Pancreas (tissue), 10 donors: ENCODE measurements at regions not wholly inside any gene's neighbourhood (a gene's known extent, or its start where the extent isn't known, plus 50 kb on each side); places are given as distances from the start of the nearest gene placed in this dataset.
A peak's percentile ranks its signal among the peaks of the same experiment; 100 is the strongest.

Source experiments
- ATAC-seq, 4 donors: fragments of 200-7000 bp; cut with Tn5 transposase; one replicate each; pipeline versions ENCODE4 v1.8.0 to v1.9.1; 2020; ENCODE audit warnings: mild to moderate bottlenecking in 4 of 4, moderate library complexity in 4 of 4
- DNase-seq, 6 donors: peaks; one replicate each; pipeline ENCODE4 v3.0.0-alpha.2; 2020
- FAIRE-seq: peaks from 2 replicates; lab custom pipeline; 2012; peaks lifted over from hg19 to GRCh38; lab: Jason Lieb, UNC
- H3K27ac ChIP-seq, 4 donors: fragments of 200-600 bp; sonication (generic); 1 replicate in 3 of 4; 2 replicates in 1 of 4; pipeline versions ENCODE4 v1.5.0 to v1.8.0; 2020
- H3K27me3 ChIP-seq, 4 donors: fragments of 200-600 bp; one replicate each; pipeline ENCODE4 v1.8.0; 2021
- H3K36me3 ChIP-seq, 3 donors: fragments of 200-600 bp; sonication (generic) in 1 of 3; one replicate each; pipeline versions ENCODE4 v1.5.0 to v1.8.0; 2020 to 2021
- H3K4me1 ChIP-seq, 3 donors: fragments of 200-600 bp; one replicate each; pipeline ENCODE4 v1.8.0; 2021
- H3K4me3 ChIP-seq, 4 donors: fragments of 200-600 bp; sonication (generic) in 2 of 4; one replicate each; pipeline versions ENCODE4 v1.5.0 to v1.8.0; 2020 to 2021
- H3K9me3 ChIP-seq, 4 donors: fragments of 200-600 bp; one replicate each; pipeline ENCODE4 v1.8.0; 2021
- CTCF ChIP-seq, 4 donors: fragments of 200-600 bp; sonication (generic) in 3 of 4; IDR thresholded peaks; one replicate each; pipeline versions ENCODE4 v1.5.0 to v1.8.0; 2021; ENCODE audit warnings: antibody characterized with exemption in 4 of 4
- WGBS, 2 donors: extraction: QIAGEN DNeasy Blood & Tissue Kit; methylation state at CpG; one replicate each; pipeline ENCODE4 v1.1.7; 2013; 5-methylcytosine and 5-hydroxymethylcytosine counted together
- intact Hi-C, 3 donors: fragments of 100-400 bp; cut with DNase I; formaldehyde crosslinking; loops; one replicate each; pipeline versions ENCODE4 v1.11.1 to v1.14.2; 2022
- donor health status: healthy with polysubstance abuse.
- donor health status: DM: no; HTN: no; CAD: no; lungs with moderate emphysema.
- donor health status: DM: no; HTN: no; CAD: no.
- donor health status: control.
- donor health status: control.
- donor health status: Bipolar disorder and iron deficiency.
- donor health status: DM: yes; HTN: yes; CAD: no.
- donor health status: DM: no; HTN: no; CAD: no.
- donor health status: DM: no; HTN: no; CAD: no.
- donor health status: DM: yes; HTN: yes; CAD: no.

- TF ChIP-seq CTCF (IDR thresholded peaks at IDR 0.05), result no peak
- intact Hi-C loops, result no loop called here
- no peaks in the 10 kb centered on the region for H3K9me3 ChIP-seq
- FAIRE-seq (no peak), ATAC-seq (no peak), DNase-seq (no peak)
- 38% methylated on average over 3 of the region's 3 CpGs for WGBS, 2 donors
- no peak overlapping the region for H3K27ac ChIP-seq
- peaks cover 0 to 4% (median 0%) of the 10 kb centered on the region in 4 donors for H3K27me3 ChIP-seq
- H3K4me3 ChIP-seq, result no peak overlapping the region
- no peaks in the 10 kb centered on the region for H3K36me3 ChIP-seq
- H3K4me1 ChIP-seq, result no peaks in the 10 kb centered on the region
Observed at GRCh38 chr11:25737071-25737675, 594.8 kb upstream of the ANO3 start.

- no peak for FAIRE-seq
- Histone ChIP-seq H3K9me3 (no peaks in the 10 kb centered on the region), H3K27ac (no peak overlapping the region), H3K4me1 (no peaks in the 10 kb centered on the region), H3K36me3 (no peaks in the 10 kb centered on the region), H3K27me3 (peaks cover 0 to 4% (median 0%) of the 10 kb centered on the region in 4 donors), H3K4me3 (no peak overlapping the region)
- DNase-seq, result no peak
- WGBS, 2 donors, result 0 to 32% methylated on average over 1 of the region's 1 CpG
- ATAC-seq, result no peak
- no peak for TF ChIP-seq CTCF (IDR thresholded peaks at IDR 0.05)
- intact Hi-C loops, result no loop called here
Observed at GRCh38 chr11:25741886-25742285, 590.0 kb upstream of the ANO3 start.

GRCh38 chr11:25742800-25743199 is 589.1 kb upstream of the ANO3 start:
- no peak for TF ChIP-seq CTCF (IDR thresholded peaks at IDR 0.05)
- H3K27me3 ChIP-seq, result peaks cover 0 to 4% (median 0%) of the 10 kb centered on the region in 4 donors
- no peaks in the 10 kb centered on the region for H3K4me1 ChIP-seq
- no peak overlapping the region for H3K4me3 ChIP-seq
- no peak for DNase-seq
- H3K9me3 ChIP-seq, result no peaks in the 10 kb centered on the region
- no peak overlapping the region for H3K27ac ChIP-seq
- ATAC-seq, result no peak
- FAIRE-seq, result no peak
- intact Hi-C loops, result no loop called here
- H3K36me3 ChIP-seq, result no peaks in the 10 kb centered on the region

GRCh38 chr11:25755381-25755780 is 576.5 kb upstream of the ANO3 start:
- WGBS, 2 donors, result 38 to 54% methylated on average over 2 of the region's 2 CpGs
- intact Hi-C loops, result no loop called here
- Histone ChIP-seq H3K4me1 (no peaks in the 10 kb centered on the region), H3K4me3 (no peak overlapping the region), H3K36me3 (no peaks in the 10 kb centered on the region), H3K9me3 (no peaks in the 10 kb centered on the region), H3K27me3 (no peaks in the 10 kb centered on the region), H3K27ac (no peak overlapping the region)
- FAIRE-seq (no peak), DNase-seq (no peak), ATAC-seq (no peak)
- TF ChIP-seq CTCF (IDR thresholded peaks at IDR 0.05), result no peak

- DNase-seq (peak in 3 of 6 donors; percentile 7 to 60 (median 49)), FAIRE-seq (no peak), ATAC-seq (no peak)
- intact Hi-C loops, result no loop called here
- Histone ChIP-seq H3K4me1 (no peaks in the 10 kb centered on the region), H3K27me3 (no peaks in the 10 kb centered on the region), H3K9me3 (no peaks in the 10 kb centered on the region), H3K27ac (no peak overlapping the region), H3K36me3 (no peaks in the 10 kb centered on the region), H3K4me3 (no peak overlapping the region)
- WGBS, 2 donors, result 75 to 86% methylated on average over 23 of the region's 23 CpGs
- no peak for TF ChIP-seq CTCF (IDR thresholded peaks at IDR 0.05)
Observed at GRCh38 chr11:25755918-25756584, 575.9 kb upstream of the ANO3 start.
